HEK293 (cell line): ENCODE measurements at regions not wholly inside any gene's neighbourhood (a gene's known extent, or its start where the extent isn't known, plus 50 kb on each side); places are given as distances from the start of the nearest gene placed in this dataset.

Source experiments
- CTCF ChIA-PET: fragments of 350-600 bp; formaldehyde crosslinking; extraction: SDS; loops from one replicate; lab custom pipeline; 2021; ENCODE audit warnings: antibody characterized with exemption; lab: Yijun Ruan, JAX
- POLR2A ChIA-PET: fragments of 300-600 bp; formaldehyde crosslinking; extraction: SDS; loops from one replicate; lab custom pipeline; 2020; ENCODE audit warnings: antibody characterized with exemption, inconsistent platforms; lab: Yijun Ruan, JAX
- H3K27ac ChIP-seq: fragments of 200-500 bp; sonication (Bioruptor generic); 2 replicates; pipeline ENCODE4 v1.5.1; 2014; ENCODE audit warnings: low read depth, low read length, control low read depth, inconsistent platforms; ENCODE audit errors: extremely low read depth
- H3K36me3 ChIP-seq, 2 experiments: fragments of 200-500 bp in 1 of 2; sonication (Bioruptor generic) in 1 of 2; 1 replicate in 1 of 2; 2 replicates in 1 of 2; pipeline ENCODE4 v1.5.1; 2014 to 2017; ENCODE audit warnings: inconsistent platforms in 2 of 2, low read length in 2 of 2; ENCODE audit not compliant: control insufficient read depth in 2 of 2, insufficient read depth in 1 of 2
- H3K4me1 ChIP-seq: fragments of 200-500 bp; sonication (Bioruptor generic); 2 replicates; pipeline ENCODE4 v1.5.1; 2014; ENCODE audit warnings: mild to moderate bottlenecking, low read length, inconsistent platforms; ENCODE audit not compliant: control insufficient read depth, insufficient read depth
- H3K4me3 ChIP-seq: 2 replicates; pipeline ENCODE4 v1.5.1; 2011; ENCODE audit warnings: low read depth, mild to moderate bottlenecking, control low read depth, low read length, moderate library complexity
- H3K9me3 ChIP-seq: fragments of 200-500 bp; sonication (Bioruptor generic); 2 replicates; pipeline ENCODE4 v1.5.1; 2014; ENCODE audit warnings: low read depth, low read length, inconsistent platforms; ENCODE audit not compliant: control insufficient read depth, insufficient read depth
- BCL11A ChIP-seq: fragments of 450-650 bp; formaldehyde crosslinking; IDR thresholded peaks from 2 replicates; pipeline ENCODE4 v1.5.1; 2016; ENCODE audit warnings: low read depth, missing biosample characterization, missing genetic modification characterization
- GLI2 ChIP-seq: fragments of 450-650 bp; formaldehyde crosslinking; IDR thresholded peaks from 2 replicates; pipeline ENCODE4; 2017; ENCODE audit warnings: missing biosample characterization, missing genetic modification characterization, low read depth, borderline replicate concordance
- KLF10 ChIP-seq: fragments of 450-650 bp; IDR thresholded peaks from 2 replicates; pipeline ENCODE4 v1.5.1; 2018; ENCODE audit warnings: missing biosample characterization, mild to moderate bottlenecking, missing genetic modification characterization
- KLF8 ChIP-seq: fragments of 450-650 bp; formaldehyde crosslinking; IDR thresholded peaks from 2 replicates; pipeline ENCODE4 v1.5.1; 2016; ENCODE audit warnings: missing biosample characterization, missing genetic modification characterization
- MYNN ChIP-seq: fragments of 450-650 bp; formaldehyde crosslinking; IDR thresholded peaks from 2 replicates; pipeline ENCODE4 v1.5.1; 2016; ENCODE audit warnings: missing biosample characterization, missing genetic modification characterization, borderline replicate concordance
- SALL2 ChIP-seq: fragments of 450-650 bp; formaldehyde crosslinking; IDR thresholded peaks from 2 replicates; pipeline ENCODE4 v1.5.0; 2017; ENCODE audit warnings: missing biosample characterization, mild to moderate bottlenecking, missing genetic modification characterization, borderline replicate concordance
- ZBTB17 ChIP-seq: fragments of 450-650 bp; formaldehyde crosslinking; IDR thresholded peaks from 2 replicates; pipeline ENCODE4 v1.5.1; 2016; ENCODE audit warnings: missing biosample characterization, missing genetic modification characterization
- ZEB2 ChIP-seq: fragments of 450-650 bp; formaldehyde crosslinking; IDR thresholded peaks from 2 replicates; pipeline ENCODE4 v1.5.1; 2016; ENCODE audit warnings: missing biosample characterization, missing genetic modification characterization
- ZNF133 ChIP-seq: fragments of 450-650 bp; formaldehyde crosslinking; IDR thresholded peaks from 2 replicates; pipeline ENCODE4 v1.5.1; 2016; ENCODE audit warnings: missing biosample characterization, missing genetic modification characterization
- ZNF140 ChIP-seq: fragments of 450-650 bp; formaldehyde crosslinking; IDR thresholded peaks from 2 replicates; pipeline ENCODE4 v1.5.1; 2016; ENCODE audit warnings: missing biosample characterization, missing genetic modification characterization
- ZNF16 ChIP-seq: fragments of 450-650 bp; formaldehyde crosslinking; IDR thresholded peaks from 2 replicates; pipeline ENCODE4 v1.5.1; 2016; ENCODE audit warnings: low read depth, missing biosample characterization, missing genetic modification characterization
- ZNF174 ChIP-seq: fragments of 450-650 bp; formaldehyde crosslinking; IDR thresholded peaks from 2 replicates; pipeline ENCODE4 v1.5.0; 2017; ENCODE audit warnings: missing biosample characterization, mild to moderate bottlenecking, missing genetic modification characterization
- ZNF19 ChIP-seq: fragments of 450-650 bp; formaldehyde crosslinking; IDR thresholded peaks from 2 replicates; pipeline ENCODE4; 2016; ENCODE audit warnings: missing biosample characterization, missing genetic modification characterization, low read depth
- ZNF214 ChIP-seq: fragments of 450-650 bp; formaldehyde crosslinking; IDR thresholded peaks from 2 replicates; pipeline ENCODE4 v1.5.1; 2017; ENCODE audit warnings: missing biosample characterization, mild to moderate bottlenecking, missing genetic modification characterization, borderline replicate concordance
- ZNF221 ChIP-seq: fragments of 450-650 bp; formaldehyde crosslinking; IDR thresholded peaks from 2 replicates; pipeline ENCODE4 v1.5.1; 2017; ENCODE audit warnings: missing biosample characterization, missing genetic modification characterization, borderline replicate concordance
- ZNF23 ChIP-seq: fragments of 450-650 bp; formaldehyde crosslinking; IDR thresholded peaks from 2 replicates; pipeline ENCODE4 v1.5.1; 2016; ENCODE audit warnings: missing biosample characterization, missing genetic modification characterization, borderline replicate concordance
- ZNF239 ChIP-seq: fragments of 450-650 bp; formaldehyde crosslinking; IDR thresholded peaks from 2 replicates; pipeline ENCODE4 v1.5.1; 2016; ENCODE audit warnings: missing biosample characterization, missing genetic modification characterization
- ZNF350 ChIP-seq: fragments of 450-650 bp; formaldehyde crosslinking; IDR thresholded peaks from 2 replicates; pipeline ENCODE4 v1.5.0; 2017; ENCODE audit warnings: missing biosample characterization, mild to moderate bottlenecking, missing genetic modification characterization
- ZNF37A ChIP-seq: fragments of 450-650 bp; IDR thresholded peaks from 2 replicates; pipeline ENCODE4 v1.5.1; 2018; ENCODE audit warnings: missing biosample characterization, missing genetic modification characterization
- ZNF521 ChIP-seq: fragments of 450-650 bp; formaldehyde crosslinking; IDR thresholded peaks from 2 replicates; pipeline ENCODE4 v1.5.1; 2017; ENCODE audit warnings: missing biosample characterization, mild to moderate bottlenecking, missing genetic modification characterization
- ZNF529 ChIP-seq: fragments of 450-650 bp; formaldehyde crosslinking; IDR thresholded peaks from 2 replicates; pipeline ENCODE4 v1.5.1; 2017; ENCODE audit warnings: missing genetic modification characterization, missing biosample characterization; ENCODE audit not compliant: insufficient replicate concordance
- ZNF707 ChIP-seq: fragments of 450-650 bp; formaldehyde crosslinking; IDR thresholded peaks from 2 replicates; pipeline ENCODE4 v1.5.1; 2016; ENCODE audit warnings: missing biosample characterization, missing genetic modification characterization
- ZSCAN23 ChIP-seq: fragments of 450-650 bp; formaldehyde crosslinking; IDR thresholded peaks from 2 replicates; pipeline ENCODE4 v1.5.1; 2016; ENCODE audit warnings: missing biosample characterization, missing genetic modification characterization
- ZXDB ChIP-seq: fragments of 450-650 bp; formaldehyde crosslinking; IDR thresholded peaks from 2 replicates; pipeline ENCODE4 v1.5.1; 2016; ENCODE audit warnings: missing biosample characterization, missing genetic modification characterization
- TF ChIP-seq, protein P1 (sequence below): fragments of 450-650 bp; formaldehyde crosslinking; IDR thresholded peaks from 2 replicates; pipeline ENCODE4 v1.5.1; 2017; ENCODE audit warnings: missing biosample characterization, missing genetic modification characterization
- TF ChIP-seq, protein P2 (sequence below): fragments of 450-650 bp; formaldehyde crosslinking; IDR thresholded peaks from 2 replicates; pipeline ENCODE4 v1.5.1; 2016; ENCODE audit warnings: missing biosample characterization, missing genetic modification characterization
- TF ChIP-seq, protein P3 (sequence below): fragments of 450-650 bp; formaldehyde crosslinking; IDR thresholded peaks from 2 replicates; pipeline ENCODE4 v1.5.1; 2017; ENCODE audit warnings: missing biosample characterization, mild to moderate bottlenecking, missing genetic modification characterization, moderate library complexity

DNA sequence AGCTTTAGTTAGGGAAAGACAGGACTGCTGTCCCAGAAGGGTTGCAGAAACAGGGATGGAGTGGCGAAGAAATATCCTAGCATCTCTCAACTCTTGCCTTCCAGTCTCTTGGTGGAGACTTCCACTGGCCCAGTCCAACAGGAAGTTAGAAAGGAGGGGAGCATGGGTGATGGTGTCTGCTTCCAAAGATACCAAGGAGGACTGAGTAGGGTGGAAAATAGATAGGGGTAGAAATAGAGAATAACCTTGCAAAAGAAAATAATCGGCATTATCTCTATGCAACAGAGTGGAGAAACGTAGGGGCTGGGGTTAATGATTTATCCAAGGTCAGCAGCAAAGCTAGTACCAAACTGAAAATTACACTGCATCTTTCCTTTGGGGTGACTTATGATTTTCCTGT, 242.3 kb downstream of the PSAT1 start (continued):
- TF ChIP-seq, protein P1, sequence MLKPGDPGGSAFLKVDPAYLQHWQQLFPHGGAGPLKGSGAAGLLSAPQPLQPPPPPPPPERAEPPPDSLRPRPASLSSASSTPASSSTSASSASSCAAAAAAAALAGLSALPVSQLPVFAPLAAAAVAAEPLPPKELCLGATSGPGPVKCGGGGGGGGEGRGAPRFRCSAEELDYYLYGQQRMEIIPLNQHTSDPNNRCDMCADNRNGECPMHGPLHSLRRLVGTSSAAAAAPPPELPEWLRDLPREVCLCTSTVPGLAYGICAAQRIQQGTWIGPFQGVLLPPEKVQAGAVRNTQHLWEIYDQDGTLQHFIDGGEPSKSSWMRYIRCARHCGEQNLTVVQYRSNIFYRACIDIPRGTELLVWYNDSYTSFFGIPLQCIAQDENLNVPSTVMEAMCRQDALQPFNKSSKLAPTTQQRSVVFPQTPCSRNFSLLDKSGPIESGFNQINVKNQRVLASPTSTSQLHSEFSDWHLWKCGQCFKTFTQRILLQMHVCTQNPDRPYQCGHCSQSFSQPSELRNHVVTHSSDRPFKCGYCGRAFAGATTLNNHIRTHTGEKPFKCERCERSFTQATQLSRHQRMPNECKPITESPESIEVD (tag by site-specific recombination), result no peak
- TF ChIP-seq ZNF521 (tag by site-specific recombination) (no peak), ZNF707 (tag by site-specific recombination) (no peak), ZNF350 (tag by site-specific recombination) (no peak), KLF10 (tag by site-specific recombination) (no peak), GLI2 (tag by site-specific recombination) (no peak)

DNA sequence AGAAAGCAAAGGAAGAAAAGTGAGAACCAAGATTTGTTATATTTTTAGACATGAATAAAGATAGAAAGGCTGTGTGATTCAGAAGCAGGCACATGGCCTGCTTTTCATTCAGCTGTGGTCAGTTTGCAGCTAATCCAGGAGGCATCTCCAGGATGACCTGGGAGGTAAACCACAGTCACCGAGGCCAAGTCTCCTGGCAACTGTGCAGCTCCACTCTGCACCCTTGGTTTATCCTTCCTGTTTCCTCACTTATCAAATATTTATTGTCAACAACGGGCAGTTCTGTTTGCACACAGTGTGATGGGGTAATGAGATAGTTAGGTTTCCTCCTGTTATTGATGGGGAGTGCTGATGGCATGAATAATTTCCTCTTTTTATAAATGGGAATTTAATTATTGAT, 243.0 kb downstream of the PSAT1 start:
- CTCF ChIA-PET, result interaction anchor here (1.0 kb wide), 1 partner anchor 11 kb away, joined by 3 read pairs; no protein-coding TSS in a partner anchor
- TF ChIP-seq ZBTB17, result no peak
- TF ChIP-seq, protein P2, sequence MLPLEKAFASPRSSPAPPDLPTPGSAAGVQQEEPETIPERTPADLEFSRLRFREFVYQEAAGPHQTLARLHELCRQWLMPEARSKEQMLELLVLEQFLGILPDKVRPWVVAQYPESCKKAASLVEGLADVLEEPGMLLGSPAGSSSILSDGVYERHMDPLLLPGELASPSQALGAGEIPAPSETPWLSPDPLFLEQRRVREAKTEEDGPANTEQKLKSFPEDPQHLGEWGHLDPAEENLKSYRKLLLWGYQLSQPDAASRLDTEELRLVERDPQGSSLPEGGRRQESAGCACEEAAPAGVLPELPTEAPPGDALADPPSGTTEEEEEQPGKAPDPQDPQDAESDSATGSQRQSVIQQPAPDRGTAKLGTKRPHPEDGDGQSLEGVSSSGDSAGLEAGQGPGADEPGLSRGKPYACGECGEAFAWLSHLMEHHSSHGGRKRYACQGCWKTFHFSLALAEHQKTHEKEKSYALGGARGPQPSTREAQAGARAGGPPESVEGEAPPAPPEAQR (tag by site-specific recombination), result no peak
- no peak for TF ChIP-seq ZSCAN23
- TF ChIP-seq, protein P1 (tag by site-specific recombination), result no peak
- no peak for TF ChIP-seq ZNF23 (tag by site-specific recombination)
- no peak for TF ChIP-seq ZNF37A (tag by site-specific recombination)
- no peak for TF ChIP-seq ZXDB (tag by site-specific recombination)
- TF ChIP-seq KLF8 (tag by site-specific recombination), result no peak
- no peak for TF ChIP-seq ZNF221 (tag by site-specific recombination)
- TF ChIP-seq BCL11A (tag by site-specific recombination), result no peak

DNA sequence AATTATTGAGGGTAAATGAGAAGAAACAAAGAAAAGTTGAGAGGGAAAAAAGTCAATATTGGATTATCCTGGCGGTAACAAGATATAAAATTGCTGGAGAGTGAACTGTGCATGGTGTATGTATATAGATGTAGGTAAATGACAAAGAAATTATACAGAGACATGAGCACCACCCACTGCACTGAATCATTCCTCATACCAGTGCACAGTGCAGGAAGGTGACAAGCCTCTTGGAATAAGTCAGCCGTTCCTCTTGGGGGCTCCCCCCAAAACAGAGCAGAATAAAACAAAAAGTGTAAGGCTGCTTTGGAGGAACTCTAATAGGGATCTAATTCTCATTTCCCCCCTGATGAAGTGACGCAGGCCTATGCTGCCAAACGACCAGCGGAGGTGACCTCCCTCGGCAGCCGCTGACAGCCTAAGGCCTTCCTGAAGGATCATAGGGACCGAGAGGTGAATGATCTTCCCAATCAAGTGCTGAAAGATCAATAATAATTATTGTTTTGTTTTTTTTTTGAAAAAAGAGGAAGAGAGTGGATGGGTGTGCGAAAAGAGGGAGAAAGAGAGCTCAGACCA, 245.0 kb downstream of the PSAT1 start:
- ChIA-PET POLR2A (interaction anchor here (0.6 kb wide), 1 partner anchor 10 kb away, joined by 3 read pairs; no protein-coding TSS in a partner anchor), CTCF (no interaction called here)
- H3K27ac ChIP-seq, result no peak overlapping the region
- no peaks in the 10 kb centered on the region for H3K36me3 ChIP-seq
- no peaks in the 10 kb centered on the region for H3K4me1 ChIP-seq
- no peaks in the 10 kb centered on the region for H3K9me3 ChIP-seq
- no peak overlapping the region for H3K4me3 ChIP-seq
- TF ChIP-seq SALL2 (tag by site-specific recombination) (no peak), ZNF140 (tag by site-specific recombination) (no peak), ZNF16 (tag by site-specific recombination) (no peak), ZNF529 (tag by site-specific recombination) (no peak), ZNF239 (tag by site-specific recombination) (no peak), ZNF133 (tag by site-specific recombination) (no peak), MYNN (tag by site-specific recombination) (no peak), ZNF707 (tag by site-specific recombination) (no peak), ZNF214 (no peak), ZNF19 (tag by site-specific recombination) (no peak), ZNF174 (tag by site-specific recombination) (no peak), ZEB2 (tag by site-specific recombination) (no peak)
- TF ChIP-seq, protein P3, sequence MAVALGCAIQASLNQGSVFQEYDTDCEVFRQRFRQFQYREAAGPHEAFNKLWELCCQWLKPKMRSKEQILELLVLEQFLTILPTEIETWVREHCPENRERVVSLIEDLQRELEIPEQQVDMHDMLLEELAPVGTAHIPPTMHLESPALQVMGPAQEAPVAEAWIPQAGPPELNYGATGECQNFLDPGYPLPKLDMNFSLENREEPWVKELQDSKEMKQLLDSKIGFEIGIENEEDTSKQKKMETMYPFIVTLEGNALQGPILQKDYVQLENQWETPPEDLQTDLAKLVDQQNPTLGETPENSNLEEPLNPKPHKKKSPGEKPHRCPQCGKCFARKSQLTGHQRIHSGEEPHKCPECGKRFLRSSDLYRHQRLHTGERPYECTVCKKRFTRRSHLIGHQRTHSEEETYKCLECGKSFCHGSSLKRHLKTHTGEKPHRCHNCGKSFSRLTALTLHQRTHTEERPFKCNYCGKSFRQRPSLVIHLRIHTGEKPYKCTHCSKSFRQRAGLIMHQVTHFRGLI, result no peak

More for the DNA sequence above, 243.0 kb downstream of the PSAT1 start:
- no peak overlapping the region for H3K27ac ChIP-seq
- no peaks in the 10 kb centered on the region for H3K4me1 ChIP-seq
- H3K4me3 ChIP-seq, result no peak overlapping the region
- POLR2A ChIA-PET, result no interaction called here
- no peaks in the 10 kb centered on the region for H3K36me3 ChIP-seq
- H3K9me3 ChIP-seq, result no peaks in the 10 kb centered on the region
